ENCODE measurements at regions not wholly inside any gene's neighbourhood (a gene's known extent, or its start where the extent isn't known, plus 50 kb on each side); places are given as distances from the start of the nearest gene placed in this dataset.

DNA sequence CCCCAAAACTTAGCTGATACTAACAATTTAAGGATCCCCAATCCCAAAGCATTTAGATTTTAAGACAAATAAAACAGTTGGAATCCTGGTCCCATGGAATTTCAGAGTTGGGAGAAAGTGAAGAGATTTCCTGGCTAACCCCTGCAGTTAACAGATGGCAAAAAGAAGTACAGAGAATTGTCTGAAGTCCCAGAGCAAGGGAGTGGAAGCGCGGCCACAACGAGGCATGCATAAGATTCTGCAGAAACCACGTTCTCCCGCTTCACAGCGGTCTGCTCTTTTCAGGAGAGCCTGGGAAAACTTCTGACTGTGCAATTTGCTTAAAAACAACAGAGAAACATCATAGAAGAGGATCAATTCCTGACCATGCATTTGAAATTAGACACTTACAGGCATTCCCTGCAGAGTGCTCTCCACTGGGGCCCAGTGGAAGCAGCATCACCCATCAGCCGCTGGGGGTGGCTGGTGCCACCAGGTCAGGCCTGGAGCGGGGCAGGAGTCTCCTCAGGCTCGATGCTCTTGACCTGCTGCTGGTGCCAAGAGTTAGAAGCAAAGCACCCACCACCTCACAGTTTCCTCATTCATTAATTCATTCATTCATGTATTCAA is 226.7 kb upstream of the POU3F1 start:
- Histone ChIP-seq H3K27me3 (peaks cover 47% of the 10 kb centered on the region), H3K9me3 (peaks cover 0 to 5% (median 0%) of the 10 kb centered on the region in 3 donors), H3K36me3 (no peaks in the 10 kb centered on the region), H3K27ac (no peak overlapping the region), H3K4me1 (no peaks in the 10 kb centered on the region), H3K4me3 (no peak overlapping the region)
- TF ChIP-seq POLR2A (IDR thresholded peaks at IDR 0.05) = no peak
- no peak for ATAC-seq
- 65% methylated on average over 6 to 9 of the region's 9 CpGs for WGBS, 2 donors (ENCODE audit: low coverage in 1 of 2)

DNA sequence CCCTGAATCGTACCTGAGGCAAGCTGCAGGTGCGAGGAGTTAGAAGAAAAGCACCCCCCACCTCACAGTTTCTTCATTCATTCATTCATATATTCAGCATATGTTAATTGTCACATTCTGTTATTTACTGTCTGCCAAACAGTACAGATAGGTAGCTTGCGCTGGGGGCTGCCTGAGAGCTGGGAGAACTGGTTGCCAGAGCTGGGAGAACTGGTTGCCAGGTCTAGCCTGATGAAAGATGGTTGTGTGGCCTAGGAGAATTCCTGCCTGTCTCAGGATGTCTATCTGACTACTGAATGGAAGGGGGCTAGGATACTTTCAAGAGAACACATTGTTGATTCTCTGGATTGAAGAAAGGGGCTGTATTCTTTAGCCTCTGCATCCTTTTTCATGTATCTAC is 225.9 kb upstream of the POU3F1 start:
- Histone ChIP-seq H3K9me3 (no peaks in the 10 kb centered on the region), H3K4me3 (no peak overlapping the region), H3K27me3 (peaks cover 54% of the 10 kb centered on the region), H3K36me3 (no peaks in the 10 kb centered on the region), H3K27ac (no peak overlapping the region), H3K4me1 (no peaks in the 10 kb centered on the region)
- TF ChIP-seq POLR2A (IDR thresholded peaks at IDR 0.05) (no peak), EP300 (IDR thresholded peaks at IDR 0.05) (no peak)
- ATAC-seq = no peak
- WGBS, 2 donors (ENCODE audit: low coverage in 1 of 2) = 70 to 100% methylated on average over 1 to 3 of the region's 3 CpGs

DNA sequence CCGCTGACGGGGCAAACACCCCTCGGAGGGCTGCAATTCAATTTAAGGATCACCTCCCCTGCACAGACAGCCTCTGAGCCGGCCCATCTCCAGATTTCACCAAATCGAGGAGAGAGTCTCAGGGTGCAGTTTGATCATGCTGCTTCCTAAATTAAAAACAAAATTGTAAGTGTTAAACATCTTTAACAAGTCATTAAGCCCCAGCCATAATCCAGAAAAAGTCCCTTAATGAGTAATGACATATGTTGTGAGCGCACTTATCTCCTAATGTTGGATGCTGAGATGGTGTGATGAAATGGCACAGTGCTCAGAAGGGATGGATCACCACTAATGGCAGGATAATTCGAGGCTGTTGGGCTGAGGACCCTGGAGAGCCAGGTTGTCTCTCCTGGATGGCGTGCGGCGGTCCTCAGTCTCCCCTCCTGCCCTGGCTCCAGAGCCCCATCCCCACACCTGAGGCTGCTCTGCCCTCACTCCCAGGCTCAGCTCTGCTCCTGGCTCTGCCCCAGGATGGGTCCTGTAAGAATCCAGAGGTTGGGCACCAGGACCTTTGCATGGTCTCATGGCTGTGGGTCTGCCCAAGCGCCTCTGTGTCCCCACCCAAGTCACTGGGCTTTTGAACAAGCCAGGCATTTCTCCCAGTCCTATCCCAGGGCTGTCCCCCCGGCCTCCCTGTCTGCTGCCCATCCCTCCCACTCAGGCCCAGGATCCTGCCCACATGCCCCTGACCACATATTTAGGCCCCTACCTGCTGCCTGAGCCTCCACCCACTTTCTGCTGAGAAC is 224.4 kb upstream of the POU3F1 start:
- Histone ChIP-seq H3K9me3 (no peaks in the 10 kb centered on the region), H3K27me3 (peaks cover 60% of the 10 kb centered on the region), H3K36me3 (no peaks in the 10 kb centered on the region), H3K27ac (no peak overlapping the region), H3K4me3 (no peak overlapping the region), H3K4me1 (no peaks in the 10 kb centered on the region)
- 72 to 78% methylated on average over 7 to 11 of the region's 12 CpGs for WGBS, 2 donors (ENCODE audit: low coverage in 1 of 2)
- TF ChIP-seq EP300 (IDR thresholded peaks at IDR 0.05) = no peak
- no peak for TF ChIP-seq POLR2A (IDR thresholded peaks at IDR 0.05)
- TF ChIP-seq, protein P1, sequence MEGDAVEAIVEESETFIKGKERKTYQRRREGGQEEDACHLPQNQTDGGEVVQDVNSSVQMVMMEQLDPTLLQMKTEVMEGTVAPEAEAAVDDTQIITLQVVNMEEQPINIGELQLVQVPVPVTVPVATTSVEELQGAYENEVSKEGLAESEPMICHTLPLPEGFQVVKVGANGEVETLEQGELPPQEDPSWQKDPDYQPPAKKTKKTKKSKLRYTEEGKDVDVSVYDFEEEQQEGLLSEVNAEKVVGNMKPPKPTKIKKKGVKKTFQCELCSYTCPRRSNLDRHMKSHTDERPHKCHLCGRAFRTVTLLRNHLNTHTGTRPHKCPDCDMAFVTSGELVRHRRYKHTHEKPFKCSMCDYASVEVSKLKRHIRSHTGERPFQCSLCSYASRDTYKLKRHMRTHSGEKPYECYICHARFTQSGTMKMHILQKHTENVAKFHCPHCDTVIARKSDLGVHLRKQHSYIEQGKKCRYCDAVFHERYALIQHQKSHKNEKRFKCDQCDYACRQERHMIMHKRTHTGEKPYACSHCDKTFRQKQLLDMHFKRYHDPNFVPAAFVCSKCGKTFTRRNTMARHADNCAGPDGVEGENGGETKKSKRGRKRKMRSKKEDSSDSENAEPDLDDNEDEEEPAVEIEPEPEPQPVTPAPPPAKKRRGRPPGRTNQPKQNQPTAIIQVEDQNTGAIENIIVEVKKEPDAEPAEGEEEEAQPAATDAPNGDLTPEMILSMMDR (IDR thresholded peaks at IDR 0.05) = no peak
- TF ChIP-seq POLR2AphosphoS5 (IDR thresholded peaks at IDR 0.05) = no peak
- ATAC-seq = no peak

DNA sequence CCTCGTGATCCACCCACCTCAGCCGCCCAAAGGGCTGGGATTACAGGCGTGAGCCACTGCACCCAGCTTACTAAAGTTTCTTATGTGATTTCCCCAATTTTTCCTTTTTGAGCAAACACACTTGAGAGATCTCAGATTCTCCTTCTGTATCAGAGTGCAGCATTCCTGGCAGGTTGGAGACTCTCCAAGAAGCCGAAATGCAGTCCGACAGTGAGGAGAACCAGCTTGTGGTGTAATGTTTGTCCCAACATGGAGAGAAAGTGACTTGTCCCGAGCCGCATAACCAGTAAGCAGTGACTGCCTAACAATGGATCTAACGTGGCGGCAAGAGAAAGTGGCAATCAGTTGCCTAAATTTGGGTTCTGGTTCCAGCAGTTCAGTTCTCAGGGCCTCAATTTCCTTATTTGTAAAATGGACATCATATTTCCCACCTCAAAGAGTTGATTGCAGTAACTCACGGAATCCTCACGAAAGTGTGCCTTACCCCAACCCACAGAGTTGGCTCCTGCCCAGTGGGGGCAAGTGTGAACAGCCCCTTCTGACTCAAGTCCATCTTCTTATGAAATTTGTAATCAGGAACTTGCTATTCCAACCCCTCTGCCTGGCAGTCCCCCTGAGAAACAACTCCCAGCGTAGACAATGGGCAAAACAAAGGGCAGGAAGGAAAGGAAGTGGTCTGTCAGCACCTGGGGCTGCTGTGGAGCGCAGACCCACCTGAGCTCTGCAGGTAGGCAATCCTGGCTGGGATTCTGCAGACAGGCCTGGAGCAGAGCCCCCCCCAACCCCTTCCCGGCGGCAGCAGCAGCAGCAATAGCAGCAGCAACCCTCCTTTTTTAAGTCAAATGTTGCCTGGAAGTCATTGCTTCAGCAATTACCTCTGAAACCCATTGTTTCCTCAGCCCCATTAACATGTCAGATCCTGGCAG is 223.6 kb upstream of the POU3F1 start:
- no peak for ATAC-seq
- 44 to 60% methylated on average over 3 to 4 of the region's 15 CpGs for WGBS, 2 donors (ENCODE audit: low coverage in 1 of 2)
- no peak overlapping the region for H3K4me3 ChIP-seq
- H3K36me3 ChIP-seq = no peaks in the 10 kb centered on the region
- no peaks in the 10 kb centered on the region for H3K9me3 ChIP-seq
- H3K27me3 ChIP-seq = peaks cover 65% of the 10 kb centered on the region
- TF ChIP-seq, protein P1 (IDR thresholded peaks at IDR 0.05) = no peak
- H3K27ac ChIP-seq = no peak overlapping the region
- H3K4me1 ChIP-seq = no peaks in the 10 kb centered on the region

DNA sequence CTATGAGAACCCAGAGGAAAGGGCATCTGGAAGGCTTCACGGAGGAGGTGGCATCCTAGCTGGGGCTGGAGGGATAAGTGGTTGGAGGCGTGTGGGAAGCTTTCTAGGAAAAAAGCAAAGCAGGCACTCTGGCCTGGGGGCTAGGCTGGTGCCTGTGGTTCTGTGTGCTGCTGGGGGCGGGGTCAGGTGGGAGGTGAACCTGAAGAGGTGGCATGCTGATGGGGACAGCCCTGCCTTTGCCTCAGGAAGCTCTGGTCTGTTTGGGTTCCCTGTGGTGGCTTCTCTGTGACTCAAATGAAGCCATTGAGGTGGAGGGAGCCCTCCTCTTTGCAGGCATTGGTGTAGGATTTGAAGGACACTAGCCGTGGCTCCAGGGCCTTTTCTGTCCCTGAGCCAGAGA is 221.6 kb upstream of the POU3F1 start:
- WGBS, 2 donors (ENCODE audit: low coverage in 1 of 2) = 65 to 72% methylated on average over 2 of the region's 4 CpGs
- H3K4me3 ChIP-seq = no peak overlapping the region
- peaks cover 62% of the 10 kb centered on the region for H3K27me3 ChIP-seq
- no peaks in the 10 kb centered on the region for H3K36me3 ChIP-seq
- TF ChIP-seq POLR2A (IDR thresholded peaks at IDR 0.05) = no peak
- TF ChIP-seq POLR2AphosphoS5 (IDR thresholded peaks at IDR 0.05) = no peak
- no peak for TF ChIP-seq EP300 (IDR thresholded peaks at IDR 0.05)
- TF ChIP-seq, protein P1 (IDR thresholded peaks at IDR 0.05) = no peak
- no peaks in the 10 kb centered on the region for H3K4me1 ChIP-seq
- no peaks in the 10 kb centered on the region for H3K9me3 ChIP-seq
- H3K27ac ChIP-seq = no peak overlapping the region
- no peak for ATAC-seq
